ENCODE measurements at regions not wholly inside any gene's neighbourhood (a gene's known extent, or its start where the extent isn't known, plus 50 kb on each side); places are given as distances from the start of the nearest gene placed in this dataset.

DNA sequence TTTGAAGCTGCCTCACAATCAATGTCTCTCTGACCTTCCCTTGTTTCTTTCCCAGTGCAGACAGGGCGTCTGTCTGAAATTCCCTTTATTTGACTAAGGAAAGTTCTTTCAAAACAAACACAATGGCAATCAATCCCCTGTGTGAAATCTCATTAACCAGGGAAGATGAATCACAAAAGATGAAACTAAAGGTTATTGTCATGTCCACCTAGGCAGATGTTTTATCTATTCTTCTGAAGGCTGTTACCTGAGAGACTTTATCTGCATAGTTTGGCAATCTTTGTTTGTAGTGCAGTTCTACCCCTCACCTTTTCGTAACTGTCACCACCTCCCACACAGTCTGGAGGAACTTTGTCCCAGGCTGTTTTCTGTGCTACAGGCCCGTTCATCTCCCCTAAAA lies 217.5 kb upstream of the RIOK2 start:
- no peak for DNase-seq (ENCODE audit: low spot score)

GRCh38 chr5:97405941-97406340 lies 222.9 kb upstream of the RIOK2 start:
- DNase-seq (ENCODE audit: low spot score) = no peak

DNA sequence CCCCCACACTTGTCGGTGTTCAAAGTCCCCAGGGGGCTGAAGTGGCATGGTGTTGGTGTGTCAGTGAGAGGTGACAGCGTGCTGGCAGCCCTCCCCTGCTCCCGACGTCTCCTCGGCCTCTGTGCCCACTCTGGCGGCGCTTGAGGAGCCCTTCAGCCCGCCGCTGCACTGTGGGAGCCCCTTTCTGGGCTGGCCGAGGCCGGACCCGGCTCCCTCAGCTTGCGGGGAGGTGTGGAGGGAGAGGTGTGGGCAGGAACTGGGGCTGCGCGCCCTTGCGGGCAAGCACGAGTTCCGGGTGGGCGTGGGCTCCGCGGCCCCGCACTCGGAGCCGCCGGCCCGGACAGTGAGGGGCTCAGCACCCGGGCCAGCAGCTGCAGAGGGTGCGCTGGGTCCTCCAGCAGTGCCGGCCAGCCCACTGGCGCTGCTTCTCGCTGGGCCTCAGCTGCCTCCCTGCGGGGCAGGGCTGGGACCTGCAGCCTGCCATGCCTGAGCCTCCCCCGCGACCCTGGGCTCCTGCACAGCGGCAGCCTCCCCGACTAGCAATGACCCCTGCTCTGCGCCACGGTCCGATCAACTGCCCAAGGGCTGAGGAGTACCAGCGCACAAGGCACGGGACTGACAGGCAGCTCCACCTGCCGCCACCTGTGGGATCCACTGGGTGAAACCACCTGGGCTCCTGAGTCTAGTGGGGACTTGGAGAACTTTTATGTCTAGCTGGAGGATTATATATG lies 224.1 kb upstream of the RIOK2 start:
- DNase-seq (ENCODE audit: low spot score) = no peak

DNA sequence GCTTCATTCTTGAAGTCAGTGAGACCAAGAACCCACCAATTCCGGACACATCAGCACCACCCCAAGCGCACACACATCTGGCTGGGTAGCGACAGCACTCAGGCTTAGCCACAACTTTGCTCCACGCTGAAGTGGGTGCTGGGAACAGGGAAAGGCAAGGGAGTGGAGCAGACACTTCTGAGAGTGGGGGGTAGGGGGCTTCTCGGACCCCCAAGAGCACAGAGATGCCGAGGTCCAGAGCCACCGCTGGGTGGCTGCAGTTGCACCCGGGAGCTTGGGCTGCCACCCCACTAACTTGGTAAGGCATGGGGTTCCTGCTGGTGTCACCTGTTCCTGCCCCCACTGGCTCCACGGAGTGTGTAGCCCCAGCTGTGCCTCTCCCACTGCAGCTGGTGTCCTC lies 225.3 kb upstream of the RIOK2 start:
- DNase-seq (ENCODE audit: low spot score) = no peak

DNA sequence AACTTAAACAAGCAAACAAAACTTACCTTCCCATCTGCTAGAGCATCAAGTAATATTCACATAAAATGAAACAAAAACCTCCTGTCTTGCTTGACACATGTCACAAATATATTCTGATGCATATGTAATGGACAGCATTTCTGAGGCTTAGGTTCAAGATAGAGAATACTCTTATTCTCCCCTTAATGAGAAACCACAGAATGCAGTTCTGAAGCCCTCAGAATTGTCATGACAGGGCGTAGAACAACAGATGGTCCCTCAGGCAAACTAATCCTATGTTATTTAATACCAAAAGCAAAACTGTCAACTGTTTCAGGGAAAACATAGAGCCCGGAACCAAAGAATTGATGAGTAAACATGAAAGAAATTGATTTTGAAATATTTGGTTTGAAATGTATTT lies 229.9 kb upstream of the RIOK2 start:
- DNase-seq (ENCODE audit: low spot score) = no peak

DNA sequence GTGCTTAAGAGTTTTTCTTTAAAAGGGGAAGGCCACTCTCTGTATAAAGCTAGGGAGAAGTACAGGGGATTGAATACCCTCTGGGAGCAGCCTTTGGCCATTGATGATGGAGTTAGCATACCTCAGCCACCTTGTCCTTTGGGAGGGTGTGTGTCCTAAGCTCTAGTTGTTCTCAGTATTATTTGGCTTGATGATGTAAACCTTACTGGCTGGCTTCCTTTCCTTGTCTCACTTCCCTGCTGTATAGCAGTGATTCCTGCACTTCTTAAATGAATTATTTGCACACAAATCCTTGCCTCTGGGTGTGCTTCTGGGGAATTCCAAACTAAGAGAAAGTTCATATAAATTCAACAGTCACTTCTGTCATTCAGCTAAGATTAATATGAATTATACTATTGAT lies 234.9 kb upstream of the RIOK2 start:
- no peak for DNase-seq (ENCODE audit: low spot score)

GRCh38 chr5:97418462-97418861 lies 235.4 kb upstream of the RIOK2 start:
- DNase-seq (ENCODE audit: low spot score) = no peak

DNA sequence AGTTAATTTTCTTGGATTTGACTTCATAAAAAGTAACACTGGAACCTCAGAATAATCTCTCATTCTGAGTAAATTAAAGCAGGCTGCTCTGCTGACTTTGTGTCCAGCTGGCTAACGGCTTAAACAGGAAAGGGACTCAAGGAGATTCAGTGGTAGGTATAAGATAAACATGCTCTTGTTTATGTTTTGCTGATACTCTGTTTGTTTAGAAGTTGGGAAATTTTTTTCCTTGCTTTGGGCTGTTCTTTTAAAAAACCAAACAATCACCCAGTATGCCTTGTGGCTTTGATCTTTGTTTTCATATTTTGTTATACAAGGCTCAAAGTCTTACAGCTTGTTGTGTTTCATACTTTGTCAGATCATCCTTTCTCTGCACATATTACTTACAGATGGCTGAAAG lies 237.6 kb upstream of the RIOK2 start:
- peak; percentile 63 for DNase-seq (ENCODE audit: low spot score)

DNA sequence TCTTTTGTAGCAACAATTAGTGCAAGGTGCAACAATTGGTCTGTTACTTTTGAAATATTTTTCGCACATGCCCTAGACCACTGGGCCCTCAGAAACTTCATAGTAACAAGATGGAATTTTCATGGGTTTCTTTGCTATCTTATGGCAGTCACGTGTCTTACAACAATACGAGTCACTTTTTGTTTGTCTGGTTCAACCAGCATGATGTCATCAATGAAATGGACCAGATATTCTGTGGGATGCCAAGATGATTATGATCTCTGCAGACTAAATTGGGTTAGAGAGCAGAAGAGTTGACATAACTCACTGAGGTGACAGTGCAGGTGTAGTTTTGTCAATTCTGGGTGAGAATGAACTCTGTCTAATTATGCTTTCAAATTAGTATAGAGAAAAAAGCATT lies 239.6 kb upstream of the RIOK2 start:
- no peak for DNase-seq (ENCODE audit: low spot score)

- DNase-seq (ENCODE audit: low spot score) = no peak
Observed at GRCh38 chr5:97425511-97425910, 242.5 kb upstream of the RIOK2 start.

- DNase-seq (ENCODE audit: low spot score) = no peak
Observed at GRCh38 chr5:97427235-97427634, 244.2 kb upstream of the RIOK2 start.

- DNase-seq (ENCODE audit: low spot score) = no peak
Observed at GRCh38 chr5:97434021-97434420, 251.0 kb upstream of the RIOK2 start.

- DNase-seq (ENCODE audit: low spot score) = no peak
Observed at GRCh38 chr5:97436405-97436804, 253.4 kb upstream of the RIOK2 start.

DNA sequence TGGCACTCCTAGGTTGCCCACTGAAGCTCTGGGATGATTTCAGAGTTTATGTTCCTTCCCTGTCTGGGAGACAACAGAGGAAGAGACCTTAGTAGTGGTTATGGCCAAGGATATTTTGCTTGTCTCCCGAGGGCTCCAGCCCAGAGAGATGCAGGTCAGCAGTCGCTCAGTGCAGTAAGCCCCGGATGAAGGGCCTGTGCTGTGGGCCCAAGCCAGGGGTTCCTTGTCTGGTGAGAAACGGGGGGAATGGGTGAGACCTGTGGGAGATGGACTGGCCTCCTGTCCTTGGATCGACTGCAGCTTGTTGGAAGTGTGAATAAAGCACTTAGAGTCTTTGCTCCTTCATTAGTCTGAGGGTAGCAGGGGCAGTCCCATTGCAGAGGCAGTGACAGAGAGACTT lies 260.7 kb upstream of the RIOK2 start:
- DNase-seq (ENCODE audit: low spot score) = no peak

DNA sequence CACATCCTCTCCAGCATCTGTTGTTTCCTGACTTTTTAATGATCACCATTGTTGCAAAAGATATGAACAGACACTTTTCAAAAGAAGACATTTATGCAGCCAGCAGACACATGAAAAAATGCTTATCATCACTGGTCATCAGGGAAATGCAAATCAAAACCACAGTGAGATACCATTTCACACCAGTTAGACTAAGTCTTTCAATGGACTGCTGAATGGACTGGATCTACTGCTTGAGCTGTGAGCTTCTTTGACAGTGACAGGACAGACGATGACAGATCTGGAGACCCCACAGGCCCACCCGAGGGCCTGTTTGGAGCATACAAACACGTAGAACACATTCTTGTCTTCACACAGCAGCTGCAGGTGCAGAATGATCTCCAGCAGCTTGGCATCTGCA lies 266.1 kb upstream of the RIOK2 start:
- DNase-seq (ENCODE audit: low spot score) = no peak

DNA sequence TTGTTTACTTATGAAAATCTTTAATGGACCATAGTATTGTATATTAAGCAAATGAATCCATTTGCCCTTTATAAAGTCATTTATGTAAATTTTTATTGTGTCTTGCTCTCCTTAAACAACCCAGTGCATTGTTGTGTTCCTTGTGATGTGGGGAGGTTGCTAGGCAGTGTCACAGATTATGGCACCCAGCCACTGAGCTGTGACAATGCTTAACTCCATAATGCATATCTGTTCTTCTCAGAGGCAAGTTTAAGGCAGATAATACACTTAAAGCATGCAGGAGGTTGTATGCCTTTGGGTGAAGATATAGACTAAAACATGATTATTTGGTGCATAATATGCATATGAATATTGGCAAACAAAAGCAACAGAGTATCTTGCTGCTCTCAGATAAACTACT lies 269.6 kb upstream of the RIOK2 start:
- no peak for DNase-seq (ENCODE audit: low spot score)

GRCh38 chr5:97453263-97453662 lies 270.2 kb upstream of the RIOK2 start:
- DNase-seq (ENCODE audit: low spot score) = no peak

GRCh38 chr5:97454015-97454414 lies 271.0 kb upstream of the RIOK2 start:
- no peak for DNase-seq (ENCODE audit: low spot score)

DNA sequence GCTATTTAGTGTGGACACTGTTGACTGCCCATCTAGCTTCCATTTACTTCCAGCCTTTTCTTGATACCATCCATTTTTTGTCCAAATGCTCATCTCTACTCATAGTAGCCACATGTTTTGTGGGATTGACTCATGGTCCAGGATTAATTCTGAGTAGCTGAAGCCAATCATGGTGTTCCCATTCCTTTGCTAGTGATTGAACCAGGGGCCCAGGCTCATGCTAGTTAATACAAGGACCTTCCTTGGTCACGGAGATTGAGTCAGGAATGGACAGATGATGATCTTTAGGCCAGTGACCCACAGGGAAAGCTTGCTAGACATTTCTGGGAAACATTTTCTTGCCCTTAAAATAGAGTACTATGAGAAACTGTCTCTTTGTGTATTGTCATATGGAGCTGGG lies 272.9 kb upstream of the RIOK2 start:
- no peak for DNase-seq (ENCODE audit: low spot score)

- DNase-seq (ENCODE audit: low spot score) = no peak
Observed at GRCh38 chr5:97458851-97459250, 275.8 kb upstream of the RIOK2 start.

GRCh38 chr5:97471951-97472350 lies 288.9 kb upstream of the RIOK2 start:
- no peak for DNase-seq (ENCODE audit: low spot score)

DNA sequence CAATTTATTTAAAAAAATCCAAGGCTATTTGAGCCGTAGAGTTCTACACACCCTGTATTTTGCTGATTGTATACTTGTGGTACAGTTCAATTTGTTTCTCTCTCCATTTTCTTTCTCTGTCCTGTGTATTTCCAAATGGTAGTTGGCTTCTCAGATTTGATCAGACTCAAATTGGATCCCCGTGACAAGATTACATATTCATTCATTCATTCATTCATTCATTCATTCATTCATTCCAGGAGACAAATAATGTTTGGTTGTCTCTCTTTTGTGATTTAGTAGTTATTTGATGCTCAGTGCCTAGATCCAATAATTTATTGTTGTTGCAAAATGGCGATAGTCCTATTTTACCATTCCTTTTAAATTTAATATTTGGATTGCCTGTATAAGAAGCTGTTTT lies 292.8 kb upstream of the RIOK2 start:
- no peak for DNase-seq (ENCODE audit: low spot score)

- no peak for DNase-seq (ENCODE audit: low spot score)
Observed at GRCh38 chr5:97476852-97477534, 293.9 kb upstream of the RIOK2 start.

DNA sequence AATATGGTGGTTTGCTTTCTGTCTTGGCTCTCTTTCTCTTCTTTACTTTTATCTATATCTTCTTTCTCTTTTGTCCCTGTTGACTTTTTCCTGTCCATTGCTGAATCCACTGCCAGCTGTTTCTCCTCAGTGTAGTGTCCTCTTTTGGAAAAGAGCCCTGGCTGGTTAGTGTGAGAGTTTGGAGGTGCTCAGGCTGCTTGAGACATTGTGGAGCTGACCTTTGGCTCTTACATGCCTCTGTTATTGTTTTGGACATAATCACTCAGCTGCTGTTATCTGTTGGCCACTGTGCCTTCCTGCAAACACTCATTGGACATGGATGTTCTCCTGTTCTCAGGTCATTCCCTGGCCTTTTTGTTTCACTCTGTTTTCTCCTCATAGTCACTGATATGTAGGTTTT lies 295.4 kb upstream of the RIOK2 start:
- no peak for DNase-seq (ENCODE audit: low spot score)

Measured in H4 (cell line).